Natural killer cell (primary cell): ENCODE measurements at regions not wholly inside any gene's neighbourhood (a gene's known extent, or its start where the extent isn't known, plus 50 kb on each side); places are given as distances from the start of the nearest gene placed in this dataset.

ENCODE experiments used
- ATAC-seq, 3 donors: fragments of 150-1000 bp in 2 of 3; fragments of 200-7000 bp in 1 of 3; cut with Tn5 transposase; 1 replicate in 1 of 3; 2 replicates in 2 of 3; pipeline ENCODE4 v1.10.0; 2021; ENCODE audit warnings: mild to moderate bottlenecking in 2 of 3, moderate library complexity in 2 of 3
- DNase-seq, 2 donors: peaks; one replicate each; pipeline versions ENCODE4 v3.0.0 to v3.0.0-alpha.2; 2013 to 2021; ENCODE audit warnings: mixed read lengths in 1 of 2
- H3K27ac ChIP-seq: one replicate; pipeline ENCODE4 v1.5.1; 2013; ENCODE audit warnings: mild to moderate bottlenecking, low read length
- H3K27me3 ChIP-seq: one replicate; pipeline ENCODE4 v1.6.1; 2013; ENCODE audit warnings: low read length; ENCODE audit not compliant: control insufficient read depth, insufficient read depth
- H3K36me3 ChIP-seq: one replicate; pipeline ENCODE4 v1.6.1; 2013; ENCODE audit warnings: low read length; ENCODE audit not compliant: control insufficient read depth, insufficient read depth
- H3K4me1 ChIP-seq: one replicate; pipeline ENCODE4 v1.6.1; 2013; ENCODE audit warnings: low read length; ENCODE audit not compliant: control insufficient read depth, insufficient read depth
- H3K4me3 ChIP-seq: one replicate; pipeline ENCODE4 v1.5.1; 2013; ENCODE audit warnings: low read length
- H3K9me3 ChIP-seq: one replicate; pipeline ENCODE4 v1.6.1; 2013; ENCODE audit warnings: low read length; ENCODE audit not compliant: control insufficient read depth, insufficient read depth
- H3K27ac Mint-ChIP-seq, 2 donors: one replicate each; pipeline ENCODE4 v1.8.0; 2022; ENCODE audit warnings: mild to moderate bottlenecking in 2 of 2, mixed read lengths in 2 of 2, moderate library complexity in 1 of 2
- H3K27me3 Mint-ChIP-seq, 2 donors: one replicate each; pipeline ENCODE4 v1.8.0; 2022; ENCODE audit warnings: low read depth in 2 of 2, mixed read lengths in 2 of 2
- H3K36me3 Mint-ChIP-seq: one replicate; pipeline ENCODE4 v1.8.0; 2022; ENCODE audit warnings: mixed read lengths
- H3K4me1 Mint-ChIP-seq, 2 donors: one replicate each; pipeline ENCODE4 v1.8.0; 2022; ENCODE audit warnings: mixed read lengths in 2 of 2
- H3K4me3 Mint-ChIP-seq: one replicate; pipeline ENCODE4 v1.8.0; 2022; ENCODE audit warnings: mild to moderate bottlenecking, moderate library complexity, mixed read lengths
- H3K9me3 Mint-ChIP-seq, 2 donors: one replicate each; pipeline ENCODE4 v1.8.0; 2022; ENCODE audit warnings: mixed read lengths in 2 of 2
- CTCF ChIP-seq: fragments of 200-600 bp; IDR thresholded peaks from one replicate; pipeline ENCODE4 v1.8.0; 2022; ENCODE audit warnings: antibody characterized with exemption
- WGBS: methylation state at CpG from one replicate; pipeline ENCODE4 v1.1.7; 2013; ENCODE audit warnings: missing lambda C conversion rate; ENCODE audit not compliant: insufficient coverage; 5-methylcytosine and 5-hydroxymethylcytosine counted together
- intact Hi-C: fragments of 100-400 bp; cut with micrococcal nuclease; formaldehyde crosslinking; loops from one replicate; pipeline ENCODE4 v1.14.2; 2022

- no peaks in the 10 kb centered on the region for H3K27me3 Mint-ChIP-seq
- Histone ChIP-seq H3K4me1 (no peaks in the 10 kb centered on the region), H3K27ac (no peak overlapping the region), H3K9me3 (no peaks in the 10 kb centered on the region), H3K4me3 (no peak overlapping the region), H3K36me3 (no peaks in the 10 kb centered on the region), H3K27me3 (no peaks in the 10 kb centered on the region)
- no peaks in the 10 kb centered on the region for H3K36me3 Mint-ChIP-seq
- WGBS, result 71% methylated on average over 2 of the region's 3 CpGs
- H3K4me3 Mint-ChIP-seq, result no peak overlapping the region
- DNase-seq (no peak), ATAC-seq (no peak)
- H3K27ac Mint-ChIP-seq, result no peak overlapping the region
- TF ChIP-seq CTCF, result no peak
- H3K9me3 Mint-ChIP-seq, result peaks cover 0 to 4% of the 10 kb centered on the region in 2 donors
- intact Hi-C loops, result loop anchor here (10.0 kb wide), 1 partner anchor 298 kb away; no protein-coding TSS in a partner anchor
- no peaks in the 10 kb centered on the region for H3K4me1 Mint-ChIP-seq
Observed at GRCh38 chr6:123712831-123713230, 76.1 kb upstream of the TRDN start.

GRCh38 chr6:123702943-123703342 lies 66.2 kb upstream of the TRDN start:
- no peak for DNase-seq
- TF ChIP-seq CTCF, result no peak
- no peak overlapping the region for H3K27ac Mint-ChIP-seq
- Histone ChIP-seq H3K9me3 (no peaks in the 10 kb centered on the region), H3K27ac (no peak overlapping the region), H3K4me3 (no peak overlapping the region), H3K36me3 (no peaks in the 10 kb centered on the region), H3K27me3 (no peaks in the 10 kb centered on the region), H3K4me1 (no peaks in the 10 kb centered on the region)
- no peaks in the 10 kb centered on the region for H3K36me3 Mint-ChIP-seq
- ATAC-seq, result no peak
- no peaks in the 10 kb centered on the region for H3K27me3 Mint-ChIP-seq
- intact Hi-C loops, result no loop called here
- 97% methylated on average over 2 of the region's 3 CpGs for WGBS
- H3K4me1 Mint-ChIP-seq, result no peaks in the 10 kb centered on the region
- H3K4me3 Mint-ChIP-seq, result no peak overlapping the region
- peaks cover 0 to 2% of the 10 kb centered on the region in 2 donors for H3K9me3 Mint-ChIP-seq

DNA sequence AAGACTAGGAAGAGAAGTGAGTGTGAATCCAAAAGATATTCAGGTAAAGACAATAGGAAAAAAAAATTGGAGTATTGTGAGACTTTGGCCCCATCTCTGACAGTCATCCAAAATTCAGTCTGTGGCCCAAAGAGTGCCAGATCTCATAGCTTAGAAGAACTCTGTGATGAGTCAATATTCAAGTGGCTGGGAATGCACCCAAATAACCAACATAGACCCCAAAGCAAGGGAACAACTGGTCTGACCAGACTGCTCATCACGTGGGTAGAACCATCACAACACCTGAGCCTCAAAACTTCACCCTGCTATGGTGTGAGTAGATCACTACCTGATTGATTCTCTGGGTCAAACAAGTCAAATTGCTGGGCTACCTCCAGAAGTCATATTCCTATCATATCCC lies 51.1 kb upstream of the TRDN start:
- Histone ChIP-seq H3K36me3 (no peaks in the 10 kb centered on the region), H3K27me3 (no peaks in the 10 kb centered on the region), H3K27ac (no peak overlapping the region), H3K9me3 (no peaks in the 10 kb centered on the region), H3K4me3 (no peak overlapping the region), H3K4me1 (no peaks in the 10 kb centered on the region)
- Mint-ChIP-seq H3K36me3 (no peaks in the 10 kb centered on the region), H3K4me3 (no peak overlapping the region), H3K27me3 (no peaks in the 10 kb centered on the region), H3K27ac (no peak overlapping the region), H3K4me1 (no peaks in the 10 kb centered on the region), H3K9me3 (peaks cover 2 to 4% of the 10 kb centered on the region in 2 donors)
- no peak for DNase-seq
- intact Hi-C loops, result no loop called here
- TF ChIP-seq CTCF, result no peak
- no peak for ATAC-seq
- 75% methylated on average over 1 of the region's 1 CpG for WGBS
